Endothelial cell of umbilical vein (primary cell): ENCODE measurements at regions not wholly inside any gene's neighbourhood (a gene's known extent, or its start where the extent isn't known, plus 50 kb on each side); places are given as distances from the start of the nearest gene placed in this dataset.

Source experiments
- BruUV-seq: library from RNA; stranded (reverse); fragments of 400-500 nt; replicated peaks from 2 replicates; lab custom pipeline; 2021; lab: Mats Ljungman, UMichigan
- CTCF ChIA-PET: fragments of 300-600, 350-600 bp; sonication (Branson Sonifier 250); formaldehyde crosslinking; loops from one replicate; lab custom pipeline; 2021; ENCODE audit warnings: antibody characterized with exemption, inconsistent platforms; lab: Charles Lee
- POLR2A ChIA-PET: fragments of 300-600, 350-600 bp; sonication (Branson Sonifier 250); formaldehyde crosslinking; loops from one replicate; lab custom pipeline; 2021; ENCODE audit warnings: antibody characterized with exemption, inconsistent platforms; lab: Charles Lee
- DNase-seq: peaks from one replicate; pipeline ENCODE4 v3.0.0-alpha.2; 2011; ENCODE audit warnings: low read depth, low spot score
- FAIRE-seq: peaks from 2 replicates; lab custom pipeline; 2011; peaks lifted over from hg19 to GRCh38; lab: Jason Lieb, UNC
- H2AFZ ChIP-seq: 2 replicates; pipeline ENCODE4 v1.6.0; 2012; ENCODE audit warnings: low read depth, low read length, control low read depth, inconsistent platforms
- H3K27ac ChIP-seq: 2 replicates; pipeline ENCODE4 v1.5.1; 2011; ENCODE audit warnings: low read depth, mild to moderate bottlenecking, control low read depth, low read length, moderate library complexity; ENCODE audit not compliant: insufficient read depth
- H3K27me3 ChIP-seq, 2 experiments: 2 replicates each; pipeline versions ENCODE4 v1.6.0 to v1.6.1; 2011; ENCODE audit warnings: low read length in 2 of 2, mixed read lengths in 1 of 2; ENCODE audit not compliant: control insufficient read depth in 2 of 2, insufficient read depth in 2 of 2
- H3K36me3 ChIP-seq, 2 experiments: 2 replicates in 1 of 2; 3 replicates in 1 of 2; pipeline ENCODE4 v1.5.1; 2011; ENCODE audit warnings: low read length in 2 of 2, mild to moderate bottlenecking in 1 of 2, moderate library complexity in 1 of 2; ENCODE audit not compliant: control insufficient read depth in 2 of 2, insufficient read depth in 2 of 2; ENCODE audit errors: extremely low read depth in 1 of 2
- H3K4me1 ChIP-seq: 3 replicates; pipeline ENCODE4 v1.5.1; 2011; ENCODE audit warnings: mild to moderate bottlenecking, low read length; ENCODE audit not compliant: control insufficient read depth, insufficient read depth; ENCODE audit errors: extremely low read depth
- H3K4me2 ChIP-seq: 2 replicates; pipeline ENCODE4 v1.6.1; 2011; ENCODE audit warnings: low read length, control low read depth, mixed read lengths; ENCODE audit not compliant: insufficient read depth
- H3K4me3 ChIP-seq, 3 experiments: fragments of 200-600 bp in 1 of 3; sonication (generic), shearing (Covaris generic) in 1 of 3; replicated peaks in 1 of 3; 2 replicates each; pipeline ENCODE4 v1.5.1; 2011 to 2016; ENCODE audit warnings: control low read depth in 3 of 3, low read length in 3 of 3, mild to moderate bottlenecking in 2 of 3, inconsistent platforms in 1 of 3, low read depth in 1 of 3, moderate library complexity in 1 of 3; ENCODE audit not compliant: insufficient read depth in 1 of 3
- H3K79me2 ChIP-seq: 2 replicates; pipeline ENCODE4 v1.6.0; 2012; ENCODE audit warnings: low read length, inconsistent platforms; ENCODE audit not compliant: control insufficient read depth, insufficient read depth
- H3K9ac ChIP-seq: replicated peaks from 2 replicates; pipeline ENCODE3; 2011; ENCODE audit warnings: low read length, control low read depth; ENCODE audit not compliant: insufficient read depth; ENCODE audit errors: extremely low read depth
- H3K9me1 ChIP-seq: replicated peaks from 3 replicates; pipeline ENCODE4 v1.6.0; 2011; ENCODE audit warnings: mild to moderate bottlenecking, low read length; ENCODE audit not compliant: control insufficient read depth, insufficient read depth; ENCODE audit errors: extremely low read depth
- H3K9me3 ChIP-seq: replicated peaks from 2 replicates; pipeline ENCODE4 v1.5.1; 2012; ENCODE audit warnings: low read length, inconsistent platforms; ENCODE audit not compliant: control insufficient read depth, insufficient read depth
- H4K20me1 ChIP-seq: replicated peaks from 2 replicates; pipeline ENCODE3; 2011; ENCODE audit warnings: mild to moderate bottlenecking, low read length; ENCODE audit not compliant: control insufficient read depth, insufficient read depth; ENCODE audit errors: extremely low read depth
- CTCF ChIP-seq, 2 donors: IDR thresholded peaks; 1 replicate in 1 of 2; 2 replicates in 1 of 2; pipeline ENCODE4 v1.5.1; 2011; ENCODE audit warnings: low read length in 2 of 2, mild to moderate bottlenecking in 2 of 2, moderate library complexity in 2 of 2, control low read depth in 1 of 2, inconsistent platforms in 1 of 2, low read depth in 1 of 2; ENCODE audit not compliant: insufficient read depth in 1 of 2; ENCODE audit errors: extremely low read depth in 1 of 2
- EZH2 ChIP-seq: IDR thresholded peaks from 2 replicates; pipeline ENCODE4 v1.6.1; 2012; ENCODE audit warnings: borderline replicate concordance, low read depth, mild to moderate bottlenecking, moderate library complexity, low read length, inconsistent platforms; ENCODE audit not compliant: severe bottlenecking
- FOS ChIP-seq: IDR thresholded peaks from 2 replicates; pipeline ENCODE4 v1.6.1; 2011; ENCODE audit warnings: mild to moderate bottlenecking, low read length, moderate library complexity, borderline replicate concordance; ENCODE audit not compliant: insufficient read depth
- GATA2 ChIP-seq: IDR thresholded peaks from 2 replicates; pipeline ENCODE4 v1.7.0; 2011; ENCODE audit warnings: low read depth, mild to moderate bottlenecking, moderate library complexity, mixed read lengths, low read length; ENCODE audit not compliant: insufficient read length, insufficient read depth
- JUN ChIP-seq: IDR thresholded peaks from 2 replicates; pipeline ENCODE4 v1.6.1; 2011; ENCODE audit warnings: borderline replicate concordance, low read depth; ENCODE audit not compliant: insufficient read length, insufficient read depth
- MYC ChIP-seq: IDR thresholded peaks from one replicate; pipeline ENCODE4 v1.6.1; 2011; ENCODE audit warnings: mild to moderate bottlenecking, low read depth, low read length
- POLR2A ChIP-seq: IDR thresholded peaks from 2 replicates; pipeline ENCODE4 v1.6.1; 2012; ENCODE audit warnings: low read depth, mild to moderate bottlenecking, control low read depth, low read length
- POLR2AphosphoS5 ChIP-seq: IDR thresholded peaks from 2 replicates; pipeline ENCODE4 v1.6.1; 2012; ENCODE audit warnings: low read depth, mild to moderate bottlenecking, control low read depth, low read length, moderate library complexity; ENCODE audit not compliant: insufficient read depth
- dilution Hi-C: fragments of 300-500 bp; cut with MboI; formaldehyde crosslinking; loops from one replicate; pipeline ENCODE4 v1.15.0; 2019; ENCODE audit warnings: low sequenced_read_pairs; ENCODE audit not compliant: extremely low pct_ligation_motif_present
- intact Hi-C: fragments of 100-400 bp; cut with micrococcal nuclease; formaldehyde crosslinking; loops from one replicate; pipeline ENCODE4 v1.10.0; 2022
- TF ChIP-seq, protein P1 (sequence below): IDR thresholded peaks from 2 replicates; pipeline ENCODE4 v1.6.1; 2011; ENCODE audit not compliant: insufficient read depth, insufficient read length

- Histone ChIP-seq H3K9ac (no peak overlapping the region), H3K4me2 (no peak overlapping the region), H3K4me1 (no peaks in the 10 kb centered on the region), H3K79me2 (no peaks in the 10 kb centered on the region), H3K36me3 (no peaks in the 10 kb centered on the region), H2AFZ (no peak overlapping the region), H4K20me1 (no peaks in the 10 kb centered on the region), H3K9me3 (no peaks in the 10 kb centered on the region), H3K27me3 (peaks cover 2 to 5% of the 10 kb centered on the region in 2 experiments), H3K27ac (no peak overlapping the region), H3K4me3 (no peak overlapping the region), H3K9me1 (no peaks in the 10 kb centered on the region)
- ChIA-PET POLR2A (no interaction called here), CTCF (no interaction called here)
- dilution Hi-C loops (no loop called here), intact Hi-C loops (no loop called here)
- BruUV-seq = no TSS peak
- no peak for FAIRE-seq
- no peak for TF ChIP-seq EZH2
- no peak for TF ChIP-seq GATA2
- TF ChIP-seq JUN = no peak
- TF ChIP-seq POLR2A = no peak
- TF ChIP-seq, protein P1, sequence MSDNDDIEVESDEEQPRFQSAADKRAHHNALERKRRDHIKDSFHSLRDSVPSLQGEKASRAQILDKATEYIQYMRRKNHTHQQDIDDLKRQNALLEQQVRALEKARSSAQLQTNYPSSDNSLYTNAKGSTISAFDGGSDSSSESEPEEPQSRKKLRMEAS = no peak
- TF ChIP-seq MYC = no peak
- no peak for TF ChIP-seq FOS
- no peak for TF ChIP-seq POLR2AphosphoS5
- TF ChIP-seq CTCF (IDR thresholded peaks at IDR 0.05; ENCODE audit: extremely low read depth in 1 of 2, insufficient read depth in 1 of 2, low read depth in 1 of 2, low read length in 2 of 2) = no peak
- DNase-seq = no peak
These were observed 135.5 kb downstream of the LSMEM1 start for GRCh38 chr7:112616295-112616694.
